NB4 (cell line): ENCODE measurements at regions not wholly inside any gene's neighbourhood (a gene's known extent, or its start where the extent isn't known, plus 50 kb on each side); places are given as distances from the start of the nearest gene placed in this dataset.

ENCODE experiments used
- DNase-seq: peaks from one replicate; pipeline ENCODE4 v3.0.0; 2010; ENCODE audit warnings: low read depth
- H3K4me3 ChIP-seq: one replicate; pipeline ENCODE4 v1.5.1; 2011; ENCODE audit warnings: mild to moderate bottlenecking, low read depth, low read length, moderate library complexity
- CTCF ChIP-seq: IDR thresholded peaks from one replicate; pipeline ENCODE4 v1.5.1; 2012; ENCODE audit warnings: low read depth, low read length
- MYC ChIP-seq: IDR thresholded peaks from 2 replicates; pipeline ENCODE4 v1.6.1; 2011; ENCODE audit warnings: low read depth, low read length
- POLR2A ChIP-seq: IDR thresholded peaks from 2 replicates; pipeline ENCODE4 v1.6.1; 2011; ENCODE audit warnings: mild to moderate bottlenecking; ENCODE audit not compliant: insufficient read length; ENCODE audit errors: extremely low read depth
- TF ChIP-seq, protein P1 (sequence below): IDR thresholded peaks from 2 replicates; pipeline ENCODE4 v1.6.1; 2011; ENCODE audit warnings: low read depth, low read length

DNA sequence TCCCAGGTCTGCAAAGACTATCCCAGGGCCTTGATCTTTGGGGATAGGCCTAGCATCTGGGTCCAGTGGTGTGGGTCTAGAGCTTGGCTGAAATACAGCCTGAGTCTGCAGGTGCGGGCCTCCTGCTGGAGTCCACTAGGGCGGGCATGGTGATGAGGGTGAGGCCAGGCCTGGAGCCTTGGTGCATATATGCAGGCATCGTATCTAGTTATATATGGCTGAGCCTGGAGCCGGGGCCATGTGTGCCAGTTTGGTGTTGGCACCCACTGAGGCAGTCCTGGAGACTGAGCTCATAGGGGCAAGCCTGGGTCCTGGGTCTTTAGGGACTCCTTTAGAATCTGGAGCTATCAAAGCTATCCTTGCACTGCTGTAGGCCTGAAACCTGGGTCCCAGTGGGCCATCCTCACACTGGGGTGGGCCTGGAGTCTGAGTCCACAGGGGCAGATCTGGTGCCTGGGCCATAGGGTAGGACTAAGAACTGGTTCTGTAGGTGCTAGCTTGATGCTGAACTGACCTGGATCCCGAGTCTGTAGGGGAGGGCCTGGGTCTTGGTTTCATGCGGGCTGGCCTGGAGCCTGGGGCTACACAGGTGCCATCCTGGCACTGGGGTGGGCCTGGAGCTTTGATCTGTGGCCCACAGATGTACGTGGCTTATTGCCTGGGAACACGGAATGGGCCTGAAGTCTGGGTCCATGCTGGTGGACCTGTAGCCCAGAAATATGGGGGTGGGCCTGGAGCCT, 346.5 kb upstream of the MEF2C start:
- TF ChIP-seq POLR2A (no peak), CTCF (no peak), MYC (no peak)
- TF ChIP-seq, protein P1, sequence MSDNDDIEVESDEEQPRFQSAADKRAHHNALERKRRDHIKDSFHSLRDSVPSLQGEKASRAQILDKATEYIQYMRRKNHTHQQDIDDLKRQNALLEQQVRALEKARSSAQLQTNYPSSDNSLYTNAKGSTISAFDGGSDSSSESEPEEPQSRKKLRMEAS, result no peak
- no peak overlapping the region for H3K4me3 ChIP-seq
- DNase-seq, result no peak

- DNase-seq, result no peak
- H3K4me3 ChIP-seq, result no peak overlapping the region
Measured at GRCh38 chr5:89228355-89228754, 345.4 kb upstream of the MEF2C start.

GRCh38 chr5:89218364-89218763, 335.4 kb upstream of the MEF2C start:
- no peak for DNase-seq
- H3K4me3 ChIP-seq, result no peak overlapping the region

More at GRCh38 chr5:89228355-89228754, 345.4 kb upstream of the MEF2C start:
- TF ChIP-seq CTCF, result no peak

GRCh38 chr5:89216606-89217005, 333.6 kb upstream of the MEF2C start:
- no peak for DNase-seq
- no peak for TF ChIP-seq MYC
- TF ChIP-seq, protein P1, result no peak
- no peak for TF ChIP-seq POLR2A
- TF ChIP-seq CTCF, result no peak
- no peak overlapping the region for H3K4me3 ChIP-seq

More at GRCh38 chr5:89218364-89218763, 335.4 kb upstream of the MEF2C start:
- no peak for TF ChIP-seq MYC
- TF ChIP-seq, protein P1, result no peak
- TF ChIP-seq CTCF, result no peak
- TF ChIP-seq POLR2A, result no peak

- H3K4me3 ChIP-seq, result no peak overlapping the region
- DNase-seq, result no peak
- TF ChIP-seq, protein P1, result no peak
- no peak for TF ChIP-seq CTCF
- no peak for TF ChIP-seq POLR2A
- no peak for TF ChIP-seq MYC
Measured at GRCh38 chr5:89213573-89213972, 330.6 kb upstream of the MEF2C start.

GRCh38 chr5:89211836-89212235, 328.9 kb upstream of the MEF2C start:
- no peak overlapping the region for H3K4me3 ChIP-seq
- TF ChIP-seq CTCF (no peak), POLR2A (no peak), MYC (no peak)
- TF ChIP-seq, protein P1, result no peak
- DNase-seq, result no peak
